GM21825 (cell line): ENCODE measurements at regions not wholly inside any gene's neighbourhood (a gene's known extent, or its start where the extent isn't known, plus 50 kb on each side); places are given as distances from the start of the nearest gene placed in this dataset.

Source experiments
- ATAC-seq: cut with Tn5 transposase; IDR thresholded peaks from one replicate; pipeline ENCODE4 v1.9.1; 2021; ENCODE audit warnings: mild to moderate bottlenecking, moderate library complexity; ENCODE audit not compliant: unreplicated experiment

GRCh38 chr10:44326474-44327030, 58.3 kb downstream of the CXCL12 start:
- ATAC-seq, result no peak

GRCh38 chr10:44325596-44326307, 59.1 kb downstream of the CXCL12 start:
- ATAC-seq, result no peak

GRCh38 chr10:44325157-44325556, 59.7 kb downstream of the CXCL12 start:
- ATAC-seq, result no peak

- ATAC-seq, result no peak
Measured at GRCh38 chr10:44323838-44324237, 61.1 kb downstream of the CXCL12 start.

GRCh38 chr10:44322137-44322536, 62.8 kb downstream of the CXCL12 start:
- no peak for ATAC-seq

GRCh38 chr10:44320756-44321155, 64.1 kb downstream of the CXCL12 start:
- no peak for ATAC-seq

GRCh38 chr10:44317856-44318255, 67.0 kb downstream of the CXCL12 start:
- ATAC-seq, result no peak

- ATAC-seq, result no peak
Measured at GRCh38 chr10:44316922-44317215, 68.0 kb downstream of the CXCL12 start.

GRCh38 chr10:44316187-44316921, 68.5 kb downstream of the CXCL12 start:
- no peak for ATAC-seq

GRCh38 chr10:44314802-44315460, 70.0 kb downstream of the CXCL12 start:
- no peak for ATAC-seq

- ATAC-seq, result no peak
Measured at GRCh38 chr10:44313761-44314165, 71.1 kb downstream of the CXCL12 start.

- no peak for ATAC-seq
Measured at GRCh38 chr10:44312401-44312800, 72.5 kb downstream of the CXCL12 start.

- no peak for ATAC-seq
Measured at GRCh38 chr10:44311563-44312051, 73.3 kb downstream of the CXCL12 start.

GRCh38 chr10:44310762-44311562, 73.9 kb downstream of the CXCL12 start:
- ATAC-seq, result peak; percentile 81

- ATAC-seq, result no peak
Measured at GRCh38 chr10:44309939-44310761, 74.7 kb downstream of the CXCL12 start.

GRCh38 chr10:44309361-44309760, 75.5 kb downstream of the CXCL12 start:
- ATAC-seq, result no peak

- no peak for ATAC-seq
Measured at GRCh38 chr10:44308935-44309334, 76.0 kb downstream of the CXCL12 start.

GRCh38 chr10:44307691-44308090, 77.2 kb downstream of the CXCL12 start:
- no peak for ATAC-seq

- no peak for ATAC-seq
Measured at GRCh38 chr10:44306762-44307161, 78.1 kb downstream of the CXCL12 start.

- ATAC-seq, result no peak
Measured at GRCh38 chr10:44306147-44306710, 78.7 kb downstream of the CXCL12 start.
